Body of pancreas (tissue), 4 donors: ENCODE measurements at regions not wholly inside any gene's neighbourhood (a gene's known extent, or its start where the extent isn't known, plus 50 kb on each side); places are given as distances from the start of the nearest gene placed in this dataset.

ENCODE experiments used
- ATAC-seq: fragments of 150-250 bp; one replicate; pipeline ENCODE4 v1.9.1; 2016
- DNase-seq, 4 donors: peaks; one replicate each; pipeline ENCODE4 v3.0.0-alpha.2; 2019
- H3K27ac ChIP-seq, 4 donors: fragments of 200-600 bp; sonication (generic); 1 replicate in 3 of 4; 2 replicates in 1 of 4; pipeline versions ENCODE4 v1.5.1 to v1.6.1; 2016 to 2019; ENCODE audit warnings: mild to moderate bottlenecking in 1 of 4, mixed read lengths in 1 of 4, moderate library complexity in 1 of 4
- H3K27me3 ChIP-seq, 2 donors: fragments of 200-600 bp; sonication (generic); one replicate each; pipeline ENCODE4 v1.6.0; 2016; ENCODE audit warnings: mild to moderate bottlenecking in 1 of 2
- H3K36me3 ChIP-seq, 2 donors: fragments of 200-600 bp; sonication (generic); replicated peaks in 1 of 2; 2 replicates each; pipeline ENCODE4 v1.5.1; 2016; ENCODE audit warnings: low read depth in 2 of 2; ENCODE audit not compliant: insufficient read depth in 1 of 2
- H3K4me1 ChIP-seq: fragments of 200-600 bp; sonication (generic); one replicate; pipeline ENCODE4 v1.6.0; 2016
- H3K4me3 ChIP-seq, 2 donors: fragments of 200-600 bp; sonication (generic); 1 replicate in 1 of 2; 2 replicates in 1 of 2; pipeline ENCODE4 v1.5.1; 2016 to 2019
- H3K9me3 ChIP-seq, 3 donors: fragments of 200-600 bp; sonication (generic); 1 replicate in 2 of 3; 2 replicates in 1 of 3; pipeline ENCODE4 v1.5.1; 2016
- POLR2A ChIP-seq, 3 donors: fragments of 450-650 bp; IDR thresholded peaks; one replicate each; pipeline ENCODE4 v1.6.1; 2016; ENCODE audit warnings: antibody characterized with exemption in 3 of 3, mild to moderate bottlenecking in 2 of 3
- WGBS, 2 donors: methylation state at CpG; one replicate each; pipeline ENCODE4 v1.1.5; 2017; 5-methylcytosine and 5-hydroxymethylcytosine counted together
- intact Hi-C: fragments of 100-400 bp; cut with DNase I; formaldehyde crosslinking; loops from one replicate; pipeline ENCODE4 v1.15.1; 2023
- TF ChIP-seq, protein P1 (sequence below), 7 experiments: fragments of 450-650 bp in 4 of 7; fragments of 200-600 bp in 3 of 7; sonication (generic) in 3 of 7; IDR thresholded peaks; one replicate each; pipeline ENCODE4 v1.5.1; 2016 to 2019; ENCODE audit warnings: antibody characterized with exemption in 7 of 7

DNA sequence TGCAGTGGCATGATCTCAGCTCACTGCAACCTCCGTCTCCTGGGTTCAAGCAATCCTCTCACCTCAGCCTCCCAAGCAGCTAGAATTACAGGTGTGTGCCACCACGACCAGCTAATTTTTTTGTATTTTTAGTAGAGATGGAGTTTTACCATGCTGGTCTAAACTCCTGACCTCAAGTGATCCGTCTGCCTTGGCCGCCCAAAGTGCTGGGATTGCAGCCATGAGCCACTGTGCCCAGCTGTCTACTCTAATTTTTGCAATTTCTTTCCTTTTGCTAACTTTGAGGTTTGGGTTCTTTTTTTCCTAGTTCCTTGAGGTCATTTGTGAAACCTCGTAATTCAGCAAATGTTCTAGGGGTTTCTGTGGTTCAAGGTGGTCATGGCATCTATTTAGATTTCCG, 63.7 kb upstream of the PRLR start:
- Histone ChIP-seq H3K36me3 (no peaks in the 10 kb centered on the region), H3K9me3 (no peaks in the 10 kb centered on the region), H3K4me3 (no peak overlapping the region), H3K27ac (no peak overlapping the region), H3K27me3 (no peaks in the 10 kb centered on the region), H3K4me1 (peaks cover 5% of the 10 kb centered on the region)
- TF ChIP-seq, protein P1, sequence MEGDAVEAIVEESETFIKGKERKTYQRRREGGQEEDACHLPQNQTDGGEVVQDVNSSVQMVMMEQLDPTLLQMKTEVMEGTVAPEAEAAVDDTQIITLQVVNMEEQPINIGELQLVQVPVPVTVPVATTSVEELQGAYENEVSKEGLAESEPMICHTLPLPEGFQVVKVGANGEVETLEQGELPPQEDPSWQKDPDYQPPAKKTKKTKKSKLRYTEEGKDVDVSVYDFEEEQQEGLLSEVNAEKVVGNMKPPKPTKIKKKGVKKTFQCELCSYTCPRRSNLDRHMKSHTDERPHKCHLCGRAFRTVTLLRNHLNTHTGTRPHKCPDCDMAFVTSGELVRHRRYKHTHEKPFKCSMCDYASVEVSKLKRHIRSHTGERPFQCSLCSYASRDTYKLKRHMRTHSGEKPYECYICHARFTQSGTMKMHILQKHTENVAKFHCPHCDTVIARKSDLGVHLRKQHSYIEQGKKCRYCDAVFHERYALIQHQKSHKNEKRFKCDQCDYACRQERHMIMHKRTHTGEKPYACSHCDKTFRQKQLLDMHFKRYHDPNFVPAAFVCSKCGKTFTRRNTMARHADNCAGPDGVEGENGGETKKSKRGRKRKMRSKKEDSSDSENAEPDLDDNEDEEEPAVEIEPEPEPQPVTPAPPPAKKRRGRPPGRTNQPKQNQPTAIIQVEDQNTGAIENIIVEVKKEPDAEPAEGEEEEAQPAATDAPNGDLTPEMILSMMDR (IDR thresholded peaks at IDR 0.05), result no peak
- no peak for TF ChIP-seq POLR2A (IDR thresholded peaks at IDR 0.05)
- WGBS, 2 donors, result 73 to 76% methylated on average over 6 of the region's 6 CpGs
- DNase-seq, result no peak
- intact Hi-C loops, result no loop called here
- ATAC-seq, result no peak

DNA sequence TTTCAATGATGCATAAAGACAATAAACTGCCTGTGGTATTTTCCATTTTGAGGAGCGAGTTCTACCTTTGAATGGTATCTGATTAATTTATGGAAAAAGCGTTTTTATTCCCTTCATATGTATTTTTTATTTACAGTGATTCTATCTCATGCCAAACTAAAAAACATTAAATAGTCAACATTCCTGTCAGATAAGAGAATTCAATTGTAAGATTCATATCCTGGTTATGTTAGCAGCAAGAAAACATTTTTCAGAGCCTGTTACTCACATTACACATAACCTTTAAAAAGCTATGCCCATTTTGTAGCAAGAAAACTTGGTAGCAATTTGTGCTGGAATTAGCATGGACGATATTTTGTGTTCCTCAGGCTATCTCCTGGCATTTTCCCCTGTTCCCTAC, 55.1 kb upstream of the PRLR start:
- WGBS, 2 donors, result 66% methylated on average over 3 of the region's 3 CpGs
- ATAC-seq (no peak), DNase-seq (no peak)
- TF ChIP-seq, protein P1 (IDR thresholded peaks at IDR 0.05), result no peak
- no peak for TF ChIP-seq POLR2A (IDR thresholded peaks at IDR 0.05)
- Histone ChIP-seq H3K9me3 (no peaks in the 10 kb centered on the region), H3K27ac (no peak overlapping the region), H3K27me3 (no peaks in the 10 kb centered on the region), H3K4me1 (no peaks in the 10 kb centered on the region), H3K4me3 (no peak overlapping the region), H3K36me3 (no peaks in the 10 kb centered on the region)
- intact Hi-C loops, result no loop called here

- Histone ChIP-seq H3K27ac (no peak overlapping the region), H3K9me3 (no peaks in the 10 kb centered on the region), H3K4me3 (no peak overlapping the region), H3K27me3 (no peaks in the 10 kb centered on the region), H3K4me1 (no peaks in the 10 kb centered on the region), H3K36me3 (no peaks in the 10 kb centered on the region)
- intact Hi-C loops, result no loop called here
- ATAC-seq, result no peak
- DNase-seq, result no peak
- 62 to 69% methylated on average over 1 of the region's 1 CpG for WGBS, 2 donors
- TF ChIP-seq POLR2A (IDR thresholded peaks at IDR 0.05), result no peak
- TF ChIP-seq, protein P1 (IDR thresholded peaks at IDR 0.05), result no peak
Measured at GRCh38 chr5:35285011-35285410, 54.7 kb upstream of the PRLR start.

GRCh38 chr5:35284364-35284763, 54.1 kb upstream of the PRLR start:
- intact Hi-C loops, result no loop called here
- no peak for ATAC-seq
- no peaks in the 10 kb centered on the region for H3K4me1 ChIP-seq
- no peak overlapping the region for H3K4me3 ChIP-seq
- H3K9me3 ChIP-seq, result no peaks in the 10 kb centered on the region
- H3K27ac ChIP-seq, result no peak overlapping the region
- TF ChIP-seq POLR2A (IDR thresholded peaks at IDR 0.05), result no peak
- TF ChIP-seq, protein P1 (IDR thresholded peaks at IDR 0.05), result no peak
- DNase-seq, result no peak
- H3K36me3 ChIP-seq, result no peaks in the 10 kb centered on the region
- H3K27me3 ChIP-seq, result no peaks in the 10 kb centered on the region

DNA sequence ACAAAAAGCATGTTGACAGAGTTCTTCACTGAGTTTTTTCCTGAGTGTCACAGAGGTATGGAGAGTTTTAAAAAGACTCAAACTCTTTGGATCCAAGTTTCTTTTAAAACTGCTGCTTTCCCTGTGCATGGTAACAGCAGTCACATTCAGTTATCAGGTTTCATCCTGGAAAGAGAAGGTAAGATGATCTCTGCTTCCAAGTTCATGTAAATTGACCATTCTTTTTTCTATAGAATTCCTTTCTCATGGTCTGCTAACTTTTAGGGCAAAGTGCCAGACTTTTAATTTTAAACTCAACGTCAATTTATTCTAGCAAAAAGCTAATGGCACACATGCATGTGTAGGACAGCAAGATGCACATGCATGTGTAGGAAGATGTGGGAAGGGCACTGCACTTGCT, 52.5 kb upstream of the PRLR start:
- no peak for DNase-seq
- intact Hi-C loops, result no loop called here
- no peak for TF ChIP-seq POLR2A (IDR thresholded peaks at IDR 0.05)
- TF ChIP-seq, protein P1 (IDR thresholded peaks at IDR 0.05), result no peak
- Histone ChIP-seq H3K9me3 (no peaks in the 10 kb centered on the region), H3K4me3 (no peak overlapping the region), H3K36me3 (no peaks in the 10 kb centered on the region), H3K4me1 (no peaks in the 10 kb centered on the region), H3K27me3 (no peaks in the 10 kb centered on the region), H3K27ac (no peak overlapping the region)
- no peak for ATAC-seq
- 46 to 53% methylated on average over 1 of the region's 1 CpG for WGBS, 2 donors
